ENCODE measurements at regions not wholly inside any gene's neighbourhood (a gene's known extent, or its start where the extent isn't known, plus 50 kb on each side); places are given as distances from the start of the nearest gene placed in this dataset.

GRCh38 chr1:30187413-30188023 is 535.9 kb downstream of the MATN1 start:
- Histone ChIP-seq H3K36me3 (replicated peaks; ENCODE audit: control insufficient read depth, insufficient read depth, low read length) (no peaks in the 10 kb centered on the region), H3K4me3 (ENCODE audit: insufficient read depth, low read depth, low read length) (no peak overlapping the region), H3K27me3 (ENCODE audit: control insufficient read depth, insufficient read depth, low read length) (no peaks in the 10 kb centered on the region)
- no peak for DNase-seq

- Histone ChIP-seq H3K4me3 (ENCODE audit: insufficient read depth, low read depth, low read length) (no peak overlapping the region), H3K27me3 (ENCODE audit: control insufficient read depth, insufficient read depth, low read length) (no peaks in the 10 kb centered on the region), H3K36me3 (replicated peaks; ENCODE audit: control insufficient read depth, insufficient read depth, low read length) (no peaks in the 10 kb centered on the region)
- DNase-seq, result no peak
Measured at GRCh38 chr1:30186586-30186985, 536.8 kb downstream of the MATN1 start.

- no peak for DNase-seq
- Histone ChIP-seq H3K27me3 (ENCODE audit: control insufficient read depth, insufficient read depth, low read length) (no peaks in the 10 kb centered on the region), H3K4me3 (ENCODE audit: insufficient read depth, low read depth, low read length) (no peak overlapping the region), H3K36me3 (replicated peaks; ENCODE audit: control insufficient read depth, insufficient read depth, low read length) (no peaks in the 10 kb centered on the region)
Measured at GRCh38 chr1:30185809-30186208, 537.6 kb downstream of the MATN1 start.

GRCh38 chr1:30185313-30185712 is 538.1 kb downstream of the MATN1 start:
- no peak overlapping the region for H3K4me3 ChIP-seq (ENCODE audit: insufficient read depth, low read depth, low read length)
- no peak for DNase-seq
- no peaks in the 10 kb centered on the region for H3K27me3 ChIP-seq (ENCODE audit: control insufficient read depth, insufficient read depth, low read length)
- H3K36me3 ChIP-seq (replicated peaks; ENCODE audit: control insufficient read depth, insufficient read depth, low read length), result no peaks in the 10 kb centered on the region

GRCh38 chr1:30184393-30185141 is 538.8 kb downstream of the MATN1 start:
- Histone ChIP-seq H3K27me3 (ENCODE audit: control insufficient read depth, insufficient read depth, low read length) (no peaks in the 10 kb centered on the region), H3K36me3 (replicated peaks; ENCODE audit: control insufficient read depth, insufficient read depth, low read length) (no peaks in the 10 kb centered on the region), H3K4me3 (ENCODE audit: insufficient read depth, low read depth, low read length) (no peak overlapping the region)
- no peak for DNase-seq

- DNase-seq, result no peak
- no peaks in the 10 kb centered on the region for H3K27me3 ChIP-seq (ENCODE audit: control insufficient read depth, insufficient read depth, low read length)
- H3K36me3 ChIP-seq (replicated peaks; ENCODE audit: control insufficient read depth, insufficient read depth, low read length), result no peaks in the 10 kb centered on the region
- H3K4me3 ChIP-seq (ENCODE audit: insufficient read depth, low read depth, low read length), result no peak overlapping the region
Measured at GRCh38 chr1:30183895-30184294, 539.5 kb downstream of the MATN1 start.

- no peak for DNase-seq
- H3K36me3 ChIP-seq (replicated peaks; ENCODE audit: control insufficient read depth, insufficient read depth, low read length), result no peaks in the 10 kb centered on the region
- no peak overlapping the region for H3K4me3 ChIP-seq (ENCODE audit: insufficient read depth, low read depth, low read length)
- no peaks in the 10 kb centered on the region for H3K27me3 ChIP-seq (ENCODE audit: control insufficient read depth, insufficient read depth, low read length)
Measured at GRCh38 chr1:30183006-30183405, 540.4 kb downstream of the MATN1 start.

GRCh38 chr1:30179942-30180543 is 543.3 kb downstream of the MATN1 start:
- DNase-seq, result peak; percentile 50
- no peaks in the 10 kb centered on the region for H3K27me3 ChIP-seq (ENCODE audit: control insufficient read depth, insufficient read depth, low read length)

GRCh38 chr1:30176477-30176876 is 546.9 kb downstream of the MATN1 start:
- Histone ChIP-seq H3K27me3 (ENCODE audit: control insufficient read depth, insufficient read depth, low read length) (no peaks in the 10 kb centered on the region), H3K4me3 (ENCODE audit: insufficient read depth, low read depth, low read length) (no peak overlapping the region), H3K36me3 (replicated peaks; ENCODE audit: control insufficient read depth, insufficient read depth, low read length) (no peaks in the 10 kb centered on the region)
- DNase-seq, result no peak

More at GRCh38 chr1:30179942-30180543, 543.3 kb downstream of the MATN1 start:
- Histone ChIP-seq H3K36me3 (replicated peaks; ENCODE audit: control insufficient read depth, insufficient read depth, low read length) (no peaks in the 10 kb centered on the region), H3K4me3 (ENCODE audit: insufficient read depth, low read depth, low read length) (no peak overlapping the region)

GRCh38 chr1:30174499-30174898 is 548.9 kb downstream of the MATN1 start:
- no peak for DNase-seq
- Histone ChIP-seq H3K4me3 (ENCODE audit: insufficient read depth, low read depth, low read length) (no peak overlapping the region), H3K27me3 (ENCODE audit: control insufficient read depth, insufficient read depth, low read length) (no peaks in the 10 kb centered on the region), H3K36me3 (replicated peaks; ENCODE audit: control insufficient read depth, insufficient read depth, low read length) (no peaks in the 10 kb centered on the region)

- Histone ChIP-seq H3K4me3 (ENCODE audit: insufficient read depth, low read depth, low read length) (no peak overlapping the region), H3K36me3 (replicated peaks; ENCODE audit: control insufficient read depth, insufficient read depth, low read length) (no peaks in the 10 kb centered on the region), H3K27me3 (ENCODE audit: control insufficient read depth, insufficient read depth, low read length) (no peaks in the 10 kb centered on the region)
- DNase-seq, result no peak
Measured at GRCh38 chr1:30173560-30173959, 549.8 kb downstream of the MATN1 start.

GRCh38 chr1:30172757-30173156 is 550.6 kb downstream of the MATN1 start:
- no peak for DNase-seq
- no peaks in the 10 kb centered on the region for H3K27me3 ChIP-seq (ENCODE audit: control insufficient read depth, insufficient read depth, low read length)
- H3K4me3 ChIP-seq (ENCODE audit: insufficient read depth, low read depth, low read length), result no peak overlapping the region
- no peaks in the 10 kb centered on the region for H3K36me3 ChIP-seq (replicated peaks; ENCODE audit: control insufficient read depth, insufficient read depth, low read length)

- no peak for DNase-seq
- Histone ChIP-seq H3K36me3 (replicated peaks; ENCODE audit: control insufficient read depth, insufficient read depth, low read length) (no peaks in the 10 kb centered on the region), H3K27me3 (ENCODE audit: control insufficient read depth, insufficient read depth, low read length) (no peaks in the 10 kb centered on the region), H3K4me3 (ENCODE audit: insufficient read depth, low read depth, low read length) (no peak overlapping the region)
Measured at GRCh38 chr1:30172299-30172694, 551.1 kb downstream of the MATN1 start.

GRCh38 chr1:30171537-30172298 is 551.7 kb downstream of the MATN1 start:
- no peak overlapping the region for H3K4me3 ChIP-seq (ENCODE audit: insufficient read depth, low read depth, low read length)
- no peak for DNase-seq

More at GRCh38 chr1:30171537-30172298, 551.7 kb downstream of the MATN1 start:
- H3K27me3 ChIP-seq (ENCODE audit: control insufficient read depth, insufficient read depth, low read length), result no peaks in the 10 kb centered on the region
- H3K36me3 ChIP-seq (replicated peaks; ENCODE audit: control insufficient read depth, insufficient read depth, low read length), result no peaks in the 10 kb centered on the region

Measured in H7 (cell line).